A549 (cell line): ENCODE measurements at regions not wholly inside any gene's neighbourhood (a gene's known extent, or its start where the extent isn't known, plus 50 kb on each side); places are given as distances from the start of the nearest gene placed in this dataset.

Experiments
- ATAC-seq, 2 experiments: fragments of 200-7000 bp in 1 of 2; fragments of >200 bp in 1 of 2; cut with Nextera tagmentation in 1 of 2; cut with Tn5 transposase in 1 of 2; 3 replicates each; pipeline versions ENCODE4 v1.8.0 to v1.9.1; 2018 to 2020; ENCODE audit warnings: mild to moderate bottlenecking in 1 of 2, moderate library complexity in 1 of 2
- CTCF ChIA-PET: fragments of 300-600 bp; sonication (Branson Sonifier 250); formaldehyde crosslinking; extraction: SDS; loops from one replicate; lab custom pipeline; 2021; ENCODE audit warnings: antibody characterized with exemption, inconsistent platforms; lab: Yijun Ruan, JAX
- POLR2A ChIA-PET: fragments of 350-600 bp; formaldehyde crosslinking; extraction: SDS; loops from one replicate; lab custom pipeline; 2021; ENCODE audit warnings: antibody characterized with exemption, inconsistent platforms; lab: Yijun Ruan, JAX
- DNase-seq, 2 experiments: peaks; one replicate each; pipeline versions ENCODE4 v3.0.0 to v3.0.0-alpha.2; 2011 to 2016; ENCODE audit warnings: low read depth in 1 of 2, low spot score in 1 of 2
- FAIRE-seq: peaks from 2 replicates; lab custom pipeline; 2011; peaks lifted over from hg19 to GRCh38; lab: Jason Lieb, UNC
- H3K27ac ChIP-seq, 2 experiments: fragments of >200 bp; sonication (Bioruptor Twin); formaldehyde crosslinking; 3 replicates each; pipeline ENCODE4 v1.5.1; 2016 to 2017
- H3K4me1 ChIP-seq: fragments of >200 bp; sonication (Bioruptor Twin); formaldehyde crosslinking; 3 replicates; pipeline ENCODE4 v1.6.1; 2016
- H3K4me2 ChIP-seq: fragments of >200 bp; sonication (Bioruptor Twin); formaldehyde crosslinking; 3 replicates; pipeline ENCODE4 v1.6.1; 2016
- H3K4me3 ChIP-seq: fragments of >200 bp; sonication (Bioruptor Twin); formaldehyde crosslinking; 3 replicates; pipeline ENCODE4 v1.5.1; 2016
- H3K9me3 ChIP-seq: fragments of >200 bp; sonication (Bioruptor Twin); formaldehyde crosslinking; 3 replicates; pipeline ENCODE4 v1.6.1; 2016
- BHLHE40 ChIP-seq: IDR thresholded peaks from 2 replicates; pipeline ENCODE4 v1.6.1; 2012; ENCODE audit warnings: low read depth, low read length, inconsistent platforms
- CBX8 ChIP-seq: fragments of 200-600 bp; sonication (generic); IDR thresholded peaks from 2 replicates; pipeline ENCODE4 v1.6.1; 2016
- CEBPB ChIP-seq, 2 experiments: fragments of >200 bp in 1 of 2; sonication (Bioruptor Twin) in 1 of 2; formaldehyde crosslinking in 1 of 2; IDR thresholded peaks; 2 replicates each; pipeline ENCODE4 v1.6.1; 2012 to 2016
- CHD2 ChIP-seq: fragments of 150-350 bp; IDR thresholded peaks from 2 replicates; pipeline ENCODE4 v1.6.1; 2014; ENCODE audit warnings: low read length; ENCODE audit not compliant: partially characterized antibody
- CHD4 ChIP-seq: fragments of 200-600 bp; sonication (generic); IDR thresholded peaks from 2 replicates; pipeline ENCODE4 v1.6.1; 2016; ENCODE audit warnings: antibody characterized with exemption, mild to moderate bottlenecking, borderline replicate concordance
- EHF ChIP-seq: fragments of 250-450 bp; sonication (Bioruptor Pico); IDR thresholded peaks from 2 replicates; pipeline ENCODE4 v1.5.0; 2020; ENCODE audit warnings: mild to moderate bottlenecking
- ESRRA ChIP-seq: fragments of 150-350 bp; IDR thresholded peaks from 2 replicates; pipeline ENCODE4 v1.6.1; 2014; ENCODE audit warnings: mild to moderate bottlenecking, low read length, borderline replicate concordance
- FOSB ChIP-seq: fragments of 250-450 bp; sonication (Bioruptor Pico); IDR thresholded peaks from 2 replicates; pipeline ENCODE4 v1.5.0; 2020; ENCODE audit warnings: mild to moderate bottlenecking, moderate library complexity
- FOXS1 ChIP-seq: fragments of 250-450 bp; sonication (Bioruptor Pico); IDR thresholded peaks from 2 replicates; pipeline ENCODE4 v1.5.0; 2020; ENCODE audit warnings: mild to moderate bottlenecking, moderate library complexity
- HOXB5 ChIP-seq: fragments of 250-450 bp; sonication (Bioruptor Pico); IDR thresholded peaks from 2 replicates; pipeline ENCODE4 v1.5.0; 2020; ENCODE audit warnings: mild to moderate bottlenecking, moderate library complexity
- JUNB ChIP-seq: fragments of >200 bp; sonication (Bioruptor Twin); formaldehyde crosslinking; IDR thresholded peaks from 2 replicates; pipeline ENCODE4 v1.6.1; 2016
- KDM1A ChIP-seq: fragments of 200-600 bp; sonication (generic); IDR thresholded peaks from 2 replicates; pipeline ENCODE4 v1.6.1; 2016; ENCODE audit warnings: low read depth, mild to moderate bottlenecking
- MAFK ChIP-seq: fragments of 450-650 bp; IDR thresholded peaks from 2 replicates; pipeline ENCODE4 v1.6.1; 2014; ENCODE audit not compliant: partially characterized antibody
- NFE2L2 ChIP-seq: fragments of 150-350 bp; conservative IDR thresholded peaks from 2 replicates; pipeline ENCODE4 v1.6.1; 2014; ENCODE audit warnings: low read length
- POLR2AphosphoS2 ChIP-seq: conservative IDR thresholded peaks from 2 replicates; pipeline ENCODE4 v1.6.1; 2012; ENCODE audit warnings: low read length, improper control_type of control experiment, inconsistent platforms
- RAD21 ChIP-seq, 2 experiments: fragments of >200 bp in 1 of 2; sonication (Bioruptor Twin) in 1 of 2; formaldehyde crosslinking in 1 of 2; IDR thresholded peaks in 1 of 2; conservative IDR thresholded peaks in 1 of 2; 2 replicates in 1 of 2; 3 replicates in 1 of 2; pipeline ENCODE4 v1.6.1; 2012 to 2018; ENCODE audit warnings: inconsistent platforms in 1 of 2
- RARB ChIP-seq: fragments of 250-450 bp; sonication (Bioruptor Pico); IDR thresholded peaks from 2 replicates; pipeline ENCODE4 v1.8.0; 2021; ENCODE audit warnings: mild to moderate bottlenecking, moderate library complexity
- RFX5 ChIP-seq: fragments of 450-650 bp; IDR thresholded peaks from 2 replicates; pipeline ENCODE4 v1.7.1; 2014; ENCODE audit warnings: antibody characterized with exemption, mild to moderate bottlenecking, moderate library complexity
- RNF2 ChIP-seq: fragments of 200-600 bp; sonication (generic); IDR thresholded peaks from 2 replicates; pipeline ENCODE4 v1.6.1; 2016; ENCODE audit warnings: low read depth, mild to moderate bottlenecking, antibody characterized with exemption, moderate library complexity, borderline replicate concordance
- SMC3 ChIP-seq: fragments of >200 bp; sonication (Bioruptor Twin); formaldehyde crosslinking; IDR thresholded peaks from 3 replicates; pipeline ENCODE4 v1.6.1; 2018; ENCODE audit warnings: inconsistent platforms
- TFCP2L1 ChIP-seq: fragments of 250-450 bp; sonication (Bioruptor Pico); IDR thresholded peaks from 2 replicates; pipeline ENCODE4 v1.5.0; 2021; ENCODE audit warnings: mild to moderate bottlenecking
- TP53 ChIP-seq: fragments of 250-450 bp; sonication (Bioruptor Pico); IDR thresholded peaks from 2 replicates; pipeline ENCODE4 v1.5.0; 2021; ENCODE audit warnings: mild to moderate bottlenecking, moderate library complexity
- ZFP36 ChIP-seq: fragments of 450-650 bp; IDR thresholded peaks from 2 replicates; pipeline ENCODE4 v1.6.1; 2014; ENCODE audit warnings: borderline replicate concordance; ENCODE audit not compliant: partially characterized antibody
- ZNF302 ChIP-seq: fragments of 250-450 bp; sonication (Bioruptor Pico); IDR thresholded peaks from 2 replicates; pipeline ENCODE4 v1.9.0; 2021; ENCODE audit warnings: inconsistent platforms, mild to moderate bottlenecking, moderate library complexity
- WGBS: methylation state at CpG from one replicate; pipeline ENCODE4 v1.1.6; 2017; ENCODE audit errors: missing lambda C conversion rate; 5-methylcytosine and 5-hydroxymethylcytosine counted together
- TF ChIP-seq, protein P1 (sequence below): fragments of 450-650 bp; IDR thresholded peaks from 2 replicates; pipeline ENCODE4 v1.6.1; 2014; ENCODE audit warnings: antibody characterized with exemption
- TF ChIP-seq, protein P2 (sequence below): fragments of 250-450 bp; sonication (Bioruptor Pico); IDR thresholded peaks from 2 replicates; pipeline ENCODE4 v1.5.0; 2021; ENCODE audit warnings: mild to moderate bottlenecking, moderate library complexity, borderline replicate concordance
- TF ChIP-seq, protein P3 (sequence below): fragments of 250-450 bp; sonication (Bioruptor Pico); IDR thresholded peaks from 2 replicates; pipeline ENCODE4 v1.5.0; 2020; ENCODE audit warnings: low read depth, mild to moderate bottlenecking, moderate library complexity
- TF ChIP-seq, protein P4 (sequence below): fragments of >200 bp; sonication (Bioruptor Twin); formaldehyde crosslinking; IDR thresholded peaks from 3 replicates; pipeline ENCODE4 v1.5.1; 2016
- TF ChIP-seq, protein P5 (sequence below): fragments of >200 bp; sonication (Bioruptor Twin); formaldehyde crosslinking; IDR thresholded peaks from 2 replicates; pipeline ENCODE4 v1.6.1; 2016
- TF ChIP-seq, protein P6 (sequence below): fragments of 150-350 bp; IDR thresholded peaks from 2 replicates; pipeline ENCODE4 v1.6.1; 2014; ENCODE audit warnings: low read depth, mild to moderate bottlenecking, low read length

DNA sequence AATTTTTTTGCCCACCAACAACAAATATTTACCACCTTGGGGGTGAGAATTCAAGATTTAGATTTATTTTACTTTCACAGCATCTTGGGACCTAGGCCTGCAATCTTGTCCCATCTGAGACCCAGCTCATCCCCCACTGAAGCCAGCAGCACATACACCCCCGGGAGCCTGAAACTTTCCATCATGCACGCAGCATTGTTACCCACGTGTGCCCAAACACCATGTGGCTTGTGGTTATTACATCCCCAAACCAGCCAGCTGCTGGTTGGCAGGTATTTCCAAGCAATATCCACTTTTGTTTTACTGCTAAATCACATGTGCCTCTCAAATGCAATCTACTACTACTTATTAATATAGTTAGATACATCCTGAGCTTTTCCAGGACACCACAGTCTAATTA lies 149.3 kb upstream of the NT5E start:
- no peak for DNase-seq
- ChIA-PET CTCF (no interaction called here), POLR2A (no interaction called here)
- H3K4me3 ChIP-seq, result no peak overlapping the region
- H3K4me2 ChIP-seq, result no peak overlapping the region
- no peak for FAIRE-seq
- 56% methylated on average over 3 of the region's 3 CpGs for WGBS
- no peaks in the 10 kb centered on the region for H3K9me3 ChIP-seq
- ATAC-seq, result no peak
- no peaks in the 10 kb centered on the region for H3K4me1 ChIP-seq
- H3K27ac ChIP-seq, result no peak overlapping the region
- TF ChIP-seq TFCP2L1, result no peak
- no peak for TF ChIP-seq RAD21 (conservative IDR thresholded peaks at IDR 0.05 in 1 of 2, IDR thresholded peaks at IDR 0.05 in 1 of 2)
- TF ChIP-seq CHD4, result no peak
- TF ChIP-seq MAFK, result no peak
- TF ChIP-seq, protein P1, sequence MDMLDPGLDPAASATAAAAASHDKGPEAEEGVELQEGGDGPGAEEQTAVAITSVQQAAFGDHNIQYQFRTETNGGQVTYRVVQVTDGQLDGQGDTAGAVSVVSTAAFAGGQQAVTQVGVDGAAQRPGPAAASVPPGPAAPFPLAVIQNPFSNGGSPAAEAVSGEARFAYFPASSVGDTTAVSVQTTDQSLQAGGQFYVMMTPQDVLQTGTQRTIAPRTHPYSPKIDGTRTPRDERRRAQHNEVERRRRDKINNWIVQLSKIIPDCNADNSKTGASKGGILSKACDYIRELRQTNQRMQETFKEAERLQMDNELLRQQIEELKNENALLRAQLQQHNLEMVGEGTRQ, result no peak
- no peak for TF ChIP-seq HOXB5 (CRISPR knock-in tag)
- no peak for TF ChIP-seq JUNB
- no peak for TF ChIP-seq POLR2AphosphoS2
- no peak for TF ChIP-seq ZFP36
- TF ChIP-seq FOSB, result no peak
- TF ChIP-seq ESRRA, result no peak
- TF ChIP-seq ZNF302 (CRISPR knock-in tag), result no peak
- TF ChIP-seq, protein P2, sequence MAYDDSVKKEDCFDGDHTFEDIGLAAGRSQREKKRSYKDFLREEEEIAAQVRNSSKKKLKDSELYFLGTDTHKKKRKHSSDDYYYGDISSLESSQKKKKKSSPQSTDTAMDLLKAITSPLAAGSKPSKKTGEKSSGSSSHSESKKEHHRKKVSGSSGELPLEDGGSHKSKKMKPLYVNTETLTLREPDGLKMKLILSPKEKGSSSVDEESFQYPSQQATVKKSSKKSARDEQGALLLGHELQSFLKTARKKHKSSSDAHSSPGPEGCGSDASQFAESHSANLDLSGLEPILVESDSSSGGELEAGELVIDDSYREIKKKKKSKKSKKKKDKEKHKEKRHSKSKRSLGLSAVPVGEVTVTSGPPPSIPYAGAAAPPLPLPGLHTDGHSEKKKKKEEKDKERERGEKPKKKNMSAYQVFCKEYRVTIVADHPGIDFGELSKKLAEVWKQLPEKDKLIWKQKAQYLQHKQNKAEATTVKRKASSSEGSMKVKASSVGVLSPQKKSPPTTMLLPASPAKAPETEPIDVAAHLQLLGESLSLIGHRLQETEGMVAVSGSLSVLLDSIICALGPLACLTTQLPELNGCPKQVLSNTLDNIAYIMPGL, result no peak
- no peak for TF ChIP-seq KDM1A
- no peak for TF ChIP-seq EHF (CRISPR knock-in tag)
- no peak for TF ChIP-seq RNF2
- TF ChIP-seq, protein P3, sequence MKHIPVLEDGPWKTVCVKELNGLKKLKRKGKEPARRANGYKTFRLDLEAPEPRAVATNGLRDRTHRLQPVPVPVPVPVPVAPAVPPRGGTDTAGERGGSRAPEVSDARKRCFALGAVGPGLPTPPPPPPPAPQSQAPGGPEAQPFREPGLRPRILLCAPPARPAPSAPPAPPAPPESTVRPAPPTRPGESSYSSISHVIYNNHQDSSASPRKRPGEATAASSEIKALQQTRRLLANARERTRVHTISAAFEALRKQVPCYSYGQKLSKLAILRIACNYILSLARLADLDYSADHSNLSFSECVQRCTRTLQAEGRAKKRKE (CRISPR knock-in tag), result no peak

DNA sequence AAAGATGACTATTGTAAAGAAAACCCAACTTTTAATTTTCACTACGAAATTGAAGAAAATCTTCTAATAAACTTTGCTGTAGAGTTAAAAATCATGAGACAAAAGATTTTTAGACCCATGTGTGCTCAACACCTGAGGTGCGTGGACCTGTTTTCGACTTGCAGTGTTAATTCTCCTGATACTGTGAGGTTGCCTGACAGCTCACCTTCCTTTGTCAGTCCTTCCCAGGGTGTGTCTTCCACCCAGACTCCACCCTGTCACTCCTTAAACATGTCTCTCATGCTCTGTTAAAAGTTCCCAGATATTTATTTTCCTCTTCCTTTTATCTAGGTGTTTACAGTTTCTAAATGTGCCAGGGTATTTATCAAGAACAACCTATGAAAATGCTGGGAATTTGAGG lies 151.3 kb upstream of the NT5E start:
- WGBS, result 50% methylated on average over 3 of the region's 3 CpGs

DNA sequence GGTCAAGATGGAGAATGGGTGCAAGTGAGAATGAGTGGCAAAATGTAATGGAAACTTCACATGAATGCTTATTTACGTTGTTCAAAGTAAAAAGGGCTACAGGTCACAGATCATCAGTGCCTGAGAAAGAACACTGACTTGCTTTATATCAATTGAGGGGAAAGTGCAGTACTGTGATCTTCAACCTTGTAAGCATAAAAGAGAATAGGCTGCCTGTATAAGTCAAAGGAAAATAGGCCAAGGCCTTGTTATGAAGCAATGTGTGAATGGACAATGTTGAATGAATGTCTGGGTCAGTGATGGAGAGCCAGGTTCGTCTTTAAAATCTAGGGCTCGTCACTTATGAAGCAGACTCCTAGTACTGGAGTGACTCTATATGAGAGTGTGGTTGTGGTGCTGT lies 158.6 kb upstream of the NT5E start:
- no peak for ATAC-seq
- POLR2A ChIA-PET, result no interaction called here
- CTCF ChIA-PET, result interaction anchor here (0.6 kb wide), 1 partner anchor 16 kb away, joined by 3 read pairs; no protein-coding TSS in a partner anchor
- TF ChIP-seq FOXS1 (no peak), CBX8 (no peak), CHD4 (no peak), CEBPB (IDR thresholded peaks at IDR 0.05) (no peak), NFE2L2 (no peak), BHLHE40 (no peak), SMC3 (no peak), TP53 (CRISPR knock-in tag) (no peak), RARB (no peak)
- TF ChIP-seq, protein P4, sequence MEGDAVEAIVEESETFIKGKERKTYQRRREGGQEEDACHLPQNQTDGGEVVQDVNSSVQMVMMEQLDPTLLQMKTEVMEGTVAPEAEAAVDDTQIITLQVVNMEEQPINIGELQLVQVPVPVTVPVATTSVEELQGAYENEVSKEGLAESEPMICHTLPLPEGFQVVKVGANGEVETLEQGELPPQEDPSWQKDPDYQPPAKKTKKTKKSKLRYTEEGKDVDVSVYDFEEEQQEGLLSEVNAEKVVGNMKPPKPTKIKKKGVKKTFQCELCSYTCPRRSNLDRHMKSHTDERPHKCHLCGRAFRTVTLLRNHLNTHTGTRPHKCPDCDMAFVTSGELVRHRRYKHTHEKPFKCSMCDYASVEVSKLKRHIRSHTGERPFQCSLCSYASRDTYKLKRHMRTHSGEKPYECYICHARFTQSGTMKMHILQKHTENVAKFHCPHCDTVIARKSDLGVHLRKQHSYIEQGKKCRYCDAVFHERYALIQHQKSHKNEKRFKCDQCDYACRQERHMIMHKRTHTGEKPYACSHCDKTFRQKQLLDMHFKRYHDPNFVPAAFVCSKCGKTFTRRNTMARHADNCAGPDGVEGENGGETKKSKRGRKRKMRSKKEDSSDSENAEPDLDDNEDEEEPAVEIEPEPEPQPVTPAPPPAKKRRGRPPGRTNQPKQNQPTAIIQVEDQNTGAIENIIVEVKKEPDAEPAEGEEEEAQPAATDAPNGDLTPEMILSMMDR, result no peak
- TF ChIP-seq, protein P5, sequence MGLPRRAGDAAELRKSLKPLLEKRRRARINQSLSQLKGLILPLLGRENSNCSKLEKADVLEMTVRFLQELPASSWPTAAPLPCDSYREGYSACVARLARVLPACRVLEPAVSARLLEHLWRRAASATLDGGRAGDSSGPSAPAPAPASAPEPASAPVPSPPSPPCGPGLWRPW, result no peak

More for the DNA sequence above, 151.3 kb upstream of the NT5E start:
- TF ChIP-seq RFX5 (no peak), NFE2L2 (no peak), CHD2 (no peak), FOSB (no peak)
- TF ChIP-seq, protein P6, sequence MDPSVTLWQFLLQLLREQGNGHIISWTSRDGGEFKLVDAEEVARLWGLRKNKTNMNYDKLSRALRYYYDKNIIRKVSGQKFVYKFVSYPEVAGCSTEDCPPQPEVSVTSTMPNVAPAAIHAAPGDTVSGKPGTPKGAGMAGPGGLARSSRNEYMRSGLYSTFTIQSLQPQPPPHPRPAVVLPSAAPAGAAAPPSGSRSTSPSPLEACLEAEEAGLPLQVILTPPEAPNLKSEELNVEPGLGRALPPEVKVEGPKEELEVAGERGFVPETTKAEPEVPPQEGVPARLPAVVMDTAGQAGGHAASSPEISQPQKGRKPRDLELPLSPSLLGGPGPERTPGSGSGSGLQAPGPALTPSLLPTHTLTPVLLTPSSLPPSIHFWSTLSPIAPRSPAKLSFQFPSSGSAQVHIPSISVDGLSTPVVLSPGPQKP, result no peak
- Histone ChIP-seq H3K4me1 (no peaks in the 10 kb centered on the region), H3K9me3 (no peaks in the 10 kb centered on the region), H3K27ac (no peak overlapping the region), H3K4me3 (no peak overlapping the region), H3K4me2 (no peak overlapping the region)
- ATAC-seq (no peak), DNase-seq (no peak), FAIRE-seq (no peak)
- POLR2A ChIA-PET, result no interaction called here
- CTCF ChIA-PET, result interaction anchor here (1.1 kb wide), 1 partner anchor 24 kb away, joined by 3 read pairs; no protein-coding TSS in a partner anchor

More for the DNA sequence above, 158.6 kb upstream of the NT5E start:
- no peaks in the 10 kb centered on the region for H3K9me3 ChIP-seq
- H3K4me3 ChIP-seq, result no peak overlapping the region
- H3K27ac ChIP-seq, result no peak overlapping the region
- no peak for DNase-seq
- H3K4me1 ChIP-seq, result no peaks in the 10 kb centered on the region
- no peak overlapping the region for H3K4me2 ChIP-seq
- WGBS, result 64% methylated on average over 3 of the region's 3 CpGs
- FAIRE-seq, result no peak
